ENCODE measurements at regions not wholly inside any gene's neighbourhood (a gene's known extent, or its start where the extent isn't known, plus 50 kb on each side); places are given as distances from the start of the nearest gene placed in this dataset.

- Mint-ChIP-seq H3K4me1 (ENCODE audit: low read depth, unreplicated experiment) (no peaks in the 10 kb centered on the region), H3K4me3 (ENCODE audit: low read depth, unreplicated experiment) (no peak overlapping the region), H3K9me3 (ENCODE audit: low read depth, unreplicated experiment) (peaks cover 10% of the 10 kb centered on the region), H3K36me3 (ENCODE audit: insufficient read depth, unreplicated experiment) (no peaks in the 10 kb centered on the region), H3K27ac (ENCODE audit: unreplicated experiment) (no peak overlapping the region), H3K27me3 (ENCODE audit: unreplicated experiment) (no peaks in the 10 kb centered on the region)
- intact Hi-C loops (cut with micrococcal nuclease; ENCODE audit: unreplicated experiment): no loop called here
- CTCF ChIA-PET: interaction anchor here (0.5 kb wide), 1 partner anchor 103 kb away, joined by 6 read pairs; no protein-coding TSS in a partner anchor
- no peak for DNase-seq
- no peak for TF ChIP-seq CTCF (IDR thresholded peaks at IDR 0.05; ENCODE audit: unreplicated experiment)
- no TSS peak for BruUV-seq (replicated peaks)
These were observed 280.9 kb upstream of the TBX3 start for GRCh38 chr12:114964841-114965240.

GRCh38 chr12:114963846-114964245 lies 279.9 kb upstream of the TBX3 start:
- intact Hi-C loops (cut with micrococcal nuclease; ENCODE audit: unreplicated experiment): no loop called here
- no peak for TF ChIP-seq CTCF (IDR thresholded peaks at IDR 0.05; ENCODE audit: unreplicated experiment)
- no peak for DNase-seq
- H3K27me3 Mint-ChIP-seq (ENCODE audit: unreplicated experiment): no peaks in the 10 kb centered on the region
- no TSS peak for BruUV-seq (replicated peaks)
- no peak overlapping the region for H3K4me3 Mint-ChIP-seq (ENCODE audit: low read depth, unreplicated experiment)
- no peak overlapping the region for H3K27ac Mint-ChIP-seq (ENCODE audit: unreplicated experiment)
- no peaks in the 10 kb centered on the region for H3K4me1 Mint-ChIP-seq (ENCODE audit: low read depth, unreplicated experiment)
- CTCF ChIA-PET: no interaction called here
- no peaks in the 10 kb centered on the region for H3K36me3 Mint-ChIP-seq (ENCODE audit: insufficient read depth, unreplicated experiment)
- peaks cover 7% of the 10 kb centered on the region for H3K9me3 Mint-ChIP-seq (ENCODE audit: low read depth, unreplicated experiment)

GRCh38 chr12:114961491-114961890 lies 277.5 kb upstream of the TBX3 start:
- CTCF ChIA-PET: no interaction called here

GRCh38 chr12:114958538-114958937 lies 274.6 kb upstream of the TBX3 start:
- Mint-ChIP-seq H3K27ac (ENCODE audit: unreplicated experiment) (no peak overlapping the region), H3K27me3 (ENCODE audit: unreplicated experiment) (no peaks in the 10 kb centered on the region), H3K4me3 (ENCODE audit: low read depth, unreplicated experiment) (no peak overlapping the region), H3K9me3 (ENCODE audit: low read depth, unreplicated experiment) (peaks cover 12% of the 10 kb centered on the region), H3K4me1 (ENCODE audit: low read depth, unreplicated experiment) (no peaks in the 10 kb centered on the region), H3K36me3 (ENCODE audit: insufficient read depth, unreplicated experiment) (no peaks in the 10 kb centered on the region)
- DNase-seq: no peak
- CTCF ChIA-PET: no interaction called here
- intact Hi-C loops (cut with micrococcal nuclease; ENCODE audit: unreplicated experiment): no loop called here
- no TSS peak for BruUV-seq (replicated peaks)
- TF ChIP-seq CTCF (IDR thresholded peaks at IDR 0.05; ENCODE audit: unreplicated experiment): no peak

More at GRCh38 chr12:114961491-114961890, 277.5 kb upstream of the TBX3 start:
- BruUV-seq (replicated peaks): no TSS peak
- Mint-ChIP-seq H3K4me3 (ENCODE audit: low read depth, unreplicated experiment) (no peak overlapping the region), H3K27me3 (ENCODE audit: unreplicated experiment) (no peaks in the 10 kb centered on the region), H3K4me1 (ENCODE audit: low read depth, unreplicated experiment) (no peaks in the 10 kb centered on the region), H3K9me3 (ENCODE audit: low read depth, unreplicated experiment) (peaks cover 15% of the 10 kb centered on the region), H3K27ac (ENCODE audit: unreplicated experiment) (no peak overlapping the region), H3K36me3 (ENCODE audit: insufficient read depth, unreplicated experiment) (no peaks in the 10 kb centered on the region)
- no peak for DNase-seq
- no peak for TF ChIP-seq CTCF (IDR thresholded peaks at IDR 0.05; ENCODE audit: unreplicated experiment)
- intact Hi-C loops (cut with micrococcal nuclease; ENCODE audit: unreplicated experiment): no loop called here

Measured in Calu3 (cell line).